D721Med (cell line): ENCODE measurements at regions not wholly inside any gene's neighbourhood (a gene's known extent, or its start where the extent isn't known, plus 50 kb on each side); places are given as distances from the start of the nearest gene placed in this dataset.

Experiments used
- DNase-seq: peaks from one replicate; pipeline ENCODE4 v3.0.0; 2011; ENCODE audit warnings: low spot score; ENCODE audit not compliant: insufficient read length
- FAIRE-seq: peaks from 2 replicates; lab custom pipeline; 2011; peaks lifted over from hg19 to GRCh38; lab: Jason Lieb, UNC
- CTCF ChIP-seq: IDR thresholded peaks from 2 replicates; pipeline ENCODE4 v1.5.1; 2012; ENCODE audit warnings: mild to moderate bottlenecking, control low read depth; ENCODE audit not compliant: insufficient read depth; ENCODE audit errors: missing control alignments

- DNase-seq, result no peak
- TF ChIP-seq CTCF, result no peak
- no peak for FAIRE-seq
Observed at GRCh38 chr12:77777274-77777673, 53.4 kb upstream of the NAV3 start.

GRCh38 chr12:77774761-77775160 lies 55.9 kb upstream of the NAV3 start:
- no peak for DNase-seq
- no peak for TF ChIP-seq CTCF
- no peak for FAIRE-seq

- no peak for DNase-seq
- no peak for TF ChIP-seq CTCF
- FAIRE-seq, result no peak
Observed at GRCh38 chr12:77772676-77773298, 57.9 kb upstream of the NAV3 start.

- DNase-seq (no peak), FAIRE-seq (no peak)
- TF ChIP-seq CTCF, result no peak
Observed at GRCh38 chr12:77768558-77768957, 62.1 kb upstream of the NAV3 start.

- FAIRE-seq (no peak), DNase-seq (no peak)
- no peak for TF ChIP-seq CTCF
Observed at GRCh38 chr12:77767756-77768343, 62.8 kb upstream of the NAV3 start.

GRCh38 chr12:77767335-77767734 lies 63.4 kb upstream of the NAV3 start:
- no peak for TF ChIP-seq CTCF
- DNase-seq (no peak), FAIRE-seq (no peak)

- DNase-seq (no peak), FAIRE-seq (no peak)
- TF ChIP-seq CTCF, result no peak
Observed at GRCh38 chr12:77766224-77766623, 64.5 kb upstream of the NAV3 start.
